IMR-90 (cell line): ENCODE measurements at regions not wholly inside any gene's neighbourhood (a gene's known extent, or its start where the extent isn't known, plus 50 kb on each side); places are given as distances from the start of the nearest gene placed in this dataset.

Experiments used
- ATAC-seq: fragments of 200-7000 bp; cut with Tn5 transposase; 2 replicates; pipeline ENCODE4 v1.9.1; 2020; ENCODE audit warnings: low read depth, mild to moderate bottlenecking, moderate library complexity
- BruUV-seq: library from RNA; stranded (reverse); fragments of 400-500 nt; replicated peaks from 2 replicates; lab custom pipeline; 2021; lab: Mats Ljungman, UMichigan
- CTCF ChIA-PET: fragments of 300-600 bp; formaldehyde crosslinking; extraction: SDS; loops from one replicate; lab custom pipeline; 2021; ENCODE audit warnings: antibody characterized with exemption; lab: Yijun Ruan, JAX
- POLR2A ChIA-PET: fragments of 300-600 bp; sonication (Branson Sonifier 250); formaldehyde crosslinking; loops from one replicate; lab custom pipeline; 2022; ENCODE audit warnings: antibody characterized with exemption; ENCODE audit not compliant: unreplicated experiment; lab: Charles Lee
- DNase-seq: peaks from one replicate; pipeline ENCODE4 v3.0.0; 2013
- H2AFZ ChIP-seq: replicated peaks from 2 replicates; pipeline ENCODE3; 2013; ENCODE audit warnings: low read length, mild to moderate bottlenecking; ENCODE audit not compliant: poor library complexity
- H2AK5ac ChIP-seq: 2 replicates; pipeline ENCODE4 v1.6.1; 2013; ENCODE audit warnings: low read depth, low read length, inconsistent platforms
- H2AK9ac ChIP-seq: replicated peaks from 2 replicates; pipeline ENCODE3; 2013; ENCODE audit warnings: mild to moderate bottlenecking, low read depth, low read length, moderate library complexity; ENCODE audit not compliant: poor library complexity
- H2BK120ac ChIP-seq: 2 replicates; pipeline ENCODE4 v1.6.1; 2013; ENCODE audit warnings: low read depth, low read length, inconsistent platforms
- H2BK15ac ChIP-seq: 3 replicates; pipeline ENCODE4 v1.6.1; 2013; ENCODE audit warnings: low read depth, low read length, inconsistent platforms
- H2BK20ac ChIP-seq: 2 replicates; pipeline ENCODE4 v1.6.1; 2013; ENCODE audit warnings: low read depth, mild to moderate bottlenecking, inconsistent platforms, low read length, moderate library complexity
- H2BK5ac ChIP-seq: 2 replicates; pipeline ENCODE4 v1.6.1; 2013; ENCODE audit warnings: mild to moderate bottlenecking, low read depth, low read length, inconsistent platforms; ENCODE audit not compliant: poor library complexity, severe bottlenecking
- H3K14ac ChIP-seq: replicated peaks from 2 replicates; pipeline ENCODE4 v1.6.1; 2013; ENCODE audit warnings: low read depth, low read length, inconsistent platforms
- H3K18ac ChIP-seq: 2 replicates; pipeline ENCODE4 v1.6.1; 2013; ENCODE audit warnings: low read depth, low read length, control low read depth
- H3K23ac ChIP-seq: 2 replicates; pipeline ENCODE4 v1.6.1; 2013; ENCODE audit warnings: low read depth, low read length, inconsistent platforms
- H3K27ac ChIP-seq: 2 replicates; pipeline ENCODE4 v1.5.1; 2013; ENCODE audit warnings: mild to moderate bottlenecking, control low read depth, low read length; ENCODE audit not compliant: insufficient read depth
- H3K27me3 ChIP-seq: 2 replicates; pipeline ENCODE4 v1.6.1; 2013; ENCODE audit warnings: low read length; ENCODE audit not compliant: control insufficient read depth, insufficient read depth
- H3K36me3 ChIP-seq: 2 replicates; pipeline ENCODE4 v1.6.1; 2013; ENCODE audit warnings: low read length, mixed read lengths; ENCODE audit not compliant: control insufficient read depth, insufficient read depth
- H3K4ac ChIP-seq: 2 replicates; pipeline ENCODE4 v1.6.1; 2013; ENCODE audit warnings: low read depth, low read length, inconsistent platforms
- H3K4me1 ChIP-seq: 2 replicates; pipeline ENCODE4 v1.6.1; 2013; ENCODE audit warnings: low read length, mixed read lengths; ENCODE audit not compliant: control insufficient read depth, insufficient read depth
- H3K4me2 ChIP-seq: 2 replicates; pipeline ENCODE4 v1.6.1; 2013; ENCODE audit warnings: low read depth, mild to moderate bottlenecking, control low read depth, low read length, moderate library complexity
- H3K4me3 ChIP-seq: 2 replicates; pipeline ENCODE4 v1.5.1; 2013; ENCODE audit warnings: low read depth, mild to moderate bottlenecking, control low read depth, low read length, moderate library complexity; ENCODE audit not compliant: insufficient read depth
- H3K56ac ChIP-seq: 2 replicates; pipeline ENCODE4 v1.6.1; 2013; ENCODE audit warnings: low read length, inconsistent platforms; ENCODE audit not compliant: insufficient read depth; ENCODE audit errors: extremely low read depth
- H3K79me1 ChIP-seq, 2 experiments: 2 replicates each; pipeline ENCODE4 v1.6.1; 2013; ENCODE audit warnings: low read length in 2 of 2, inconsistent platforms in 1 of 2, low read depth in 1 of 2
- H3K9ac ChIP-seq: 2 replicates; pipeline ENCODE4 v1.6.1; 2013; ENCODE audit warnings: low read depth, low read length, control low read depth
- H3K9me1 ChIP-seq: 2 replicates; pipeline ENCODE4 v1.6.1; 2013; ENCODE audit warnings: low read length, inconsistent platforms; ENCODE audit not compliant: insufficient read depth
- H3K9me3 ChIP-seq: 2 replicates; pipeline ENCODE4 v1.6.1; 2013; ENCODE audit warnings: low read length; ENCODE audit not compliant: control insufficient read depth, insufficient read depth
- H4K20me1 ChIP-seq: 2 replicates; pipeline ENCODE4 v1.6.1; 2013; ENCODE audit warnings: low read length, inconsistent platforms; ENCODE audit not compliant: insufficient read depth
- H4K5ac ChIP-seq: 2 replicates; pipeline ENCODE4 v1.6.1; 2013; ENCODE audit warnings: mild to moderate bottlenecking, low read depth, low read length, control low read depth
- H4K8ac ChIP-seq, 2 experiments: 2 replicates each; pipeline ENCODE4 v1.6.1; 2013; ENCODE audit warnings: low read depth in 2 of 2, low read length in 2 of 2, control low read depth in 1 of 2, inconsistent platforms in 1 of 2
- H4K91ac ChIP-seq: 2 replicates; pipeline ENCODE4 v1.6.1; 2013; ENCODE audit warnings: low read depth, low read length, inconsistent platforms; ENCODE audit not compliant: insufficient read depth
- FOS ChIP-seq: fragments of 150-350 bp; IDR thresholded peaks from 2 replicates; pipeline ENCODE4 v1.6.1; 2016; ENCODE audit warnings: low read depth, low read length
- MAFK ChIP-seq: IDR thresholded peaks from 2 replicates; pipeline ENCODE4 v1.6.1; 2012; ENCODE audit warnings: low read depth, low read length, improper control_type of control experiment
- MXI1 ChIP-seq: IDR thresholded peaks from 2 replicates; pipeline ENCODE4 v1.6.1; 2012; ENCODE audit warnings: low read depth, mild to moderate bottlenecking, low read length, moderate library complexity, borderline replicate concordance
- POLR2A ChIP-seq: IDR thresholded peaks from 2 replicates; pipeline ENCODE4 v1.6.1; 2012; ENCODE audit warnings: mild to moderate bottlenecking, low read depth, low read length
- RAD21 ChIP-seq: IDR thresholded peaks from 2 replicates; pipeline ENCODE4 v1.6.1; 2012; ENCODE audit warnings: low read length, improper control_type of control experiment
- WGBS, 2 experiments: methylation state at CpG; one replicate each; pipeline versions ENCODE4 v1.1.5 to v1.1.7; 2013; ENCODE audit warnings: missing lambda C conversion rate in 2 of 2; ENCODE audit not compliant: insufficient read length in 1 of 2; ENCODE audit errors: extremely low coverage in 2 of 2; 5-methylcytosine and 5-hydroxymethylcytosine counted together
- dilution Hi-C: fragments of 300-500 bp; cut with HindIII; formaldehyde crosslinking; loops from one replicate; pipeline ENCODE4 v1.14.3; 2018; ENCODE audit warnings: low sequenced_read_pairs; ENCODE audit not compliant: unreplicated experiment
- in situ Hi-C: fragments of 300-500 bp; cut with MboI; formaldehyde crosslinking; loops from 3 replicates; pipeline ENCODE4 v1.14.3; 2019; ENCODE audit warnings: low sequenced_read_pairs, inconsistent platforms, mixed read lengths
- intact Hi-C: fragments of 100-400 bp; cut with micrococcal nuclease; formaldehyde crosslinking; loops from 2 replicates; pipeline ENCODE4 v1.10.0; 2022

DNA sequence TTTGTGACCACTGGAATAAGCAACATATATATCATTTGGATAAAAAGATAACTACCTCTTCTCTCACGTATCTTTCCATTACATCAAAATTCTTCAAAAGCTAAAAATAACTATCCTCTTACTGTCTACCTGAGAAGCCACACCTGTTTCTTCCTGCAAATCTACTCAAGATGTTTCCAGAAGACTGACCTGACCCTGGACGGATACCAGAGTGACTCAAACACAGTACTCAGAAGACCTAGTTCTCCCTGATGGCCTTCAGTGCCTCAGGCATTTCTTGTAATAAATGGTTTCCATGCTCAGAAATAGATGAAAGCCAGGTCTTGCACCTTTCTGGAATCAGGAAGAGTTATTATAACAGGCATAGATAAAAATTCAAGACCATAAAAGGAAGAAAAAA, 245.9 kb upstream of the PIK3R1 start:
- in situ Hi-C loops = no loop called here
- no peaks in the 10 kb centered on the region for H3K79me1 ChIP-seq
- H2BK120ac ChIP-seq = no peak overlapping the region

More for the DNA sequence above, 245.9 kb upstream of the PIK3R1 start:
- 100% methylated on average over 1 of the region's 2 CpGs; no CpG with 5 or more reads in 1 of the 2 experiments for WGBS, 2 experiments
- no peak overlapping the region for H3K56ac ChIP-seq
- no peak for DNase-seq
- H3K9me3 ChIP-seq = no peaks in the 10 kb centered on the region
- ChIA-PET POLR2A (no interaction called here), CTCF (no interaction called here)
- H3K9me1 ChIP-seq = no peaks in the 10 kb centered on the region
- H3K14ac ChIP-seq = no peak overlapping the region
- no peak overlapping the region for H4K5ac ChIP-seq
- intact Hi-C loops = loop anchor here (10.0 kb wide), 1 partner anchor 245 kb away; the partner anchor contains the start of gene PIK3R1
- no TSS peak for BruUV-seq
- H3K4me2 ChIP-seq = no peak overlapping the region
- H3K36me3 ChIP-seq = no peaks in the 10 kb centered on the region
- no peaks in the 10 kb centered on the region for H3K27me3 ChIP-seq
- H2BK5ac ChIP-seq = no peak overlapping the region
- H3K4me1 ChIP-seq = no peaks in the 10 kb centered on the region
- H2AK9ac ChIP-seq = no peak overlapping the region
- no peak overlapping the region for H3K18ac ChIP-seq
- dilution Hi-C loops = no loop called here
- no peak overlapping the region for H4K91ac ChIP-seq
- no peak overlapping the region for H2BK20ac ChIP-seq
- no peak overlapping the region for H3K9ac ChIP-seq
- H3K4ac ChIP-seq = no peak overlapping the region
- ATAC-seq = no peak
- H4K20me1 ChIP-seq = no peaks in the 10 kb centered on the region
- no peak overlapping the region for H2BK15ac ChIP-seq
- H3K4me3 ChIP-seq = no peak overlapping the region
- no peak overlapping the region for H4K8ac ChIP-seq
- no peak overlapping the region for H2AK5ac ChIP-seq
- no peak overlapping the region for H3K27ac ChIP-seq
- H2AFZ ChIP-seq = no peak overlapping the region
- no peak for TF ChIP-seq FOS
- TF ChIP-seq MAFK = no peak
- TF ChIP-seq POLR2A = no peak
- no peak for TF ChIP-seq MXI1
- no peak for TF ChIP-seq RAD21
- no peak overlapping the region for H3K23ac ChIP-seq
